H9 (cell line): ENCODE measurements at regions not wholly inside any gene's neighbourhood (a gene's known extent, or its start where the extent isn't known, plus 50 kb on each side); places are given as distances from the start of the nearest gene placed in this dataset.

ENCODE experiments used
- DNase-seq: peaks from one replicate; pipeline ENCODE4 v3.0.0-alpha.2; 2017
- H2AFZ ChIP-seq: one replicate; pipeline ENCODE4 v1.6.1; 2013; ENCODE audit warnings: mild to moderate bottlenecking, low read length, control low read depth, moderate library complexity
- H2AK5ac ChIP-seq: 2 replicates; pipeline ENCODE4 v1.6.1; 2013; ENCODE audit warnings: low read length, control low read depth, mixed read lengths; ENCODE audit not compliant: insufficient read length
- H2BK120ac ChIP-seq: one replicate; pipeline ENCODE4 v1.6.1; 2013; ENCODE audit warnings: low read depth, mild to moderate bottlenecking, low read length, control low read depth, inconsistent platforms; ENCODE audit not compliant: poor library complexity, severe bottlenecking
- H2BK12ac ChIP-seq: 2 replicates; pipeline ENCODE4 v1.6.1; 2013; ENCODE audit warnings: low read length, control low read depth, mixed read lengths, low read depth; ENCODE audit not compliant: insufficient read length
- H2BK15ac ChIP-seq: 2 replicates; pipeline ENCODE4 v1.6.1; 2013; ENCODE audit warnings: low read depth, low read length, control low read depth
- H2BK20ac ChIP-seq: one replicate; pipeline ENCODE4 v1.6.1; 2013; ENCODE audit warnings: low read depth, mild to moderate bottlenecking, low read length, control low read depth, inconsistent platforms; ENCODE audit not compliant: poor library complexity, severe bottlenecking
- H2BK5ac ChIP-seq: 2 replicates; pipeline ENCODE4 v1.6.1; 2013; ENCODE audit warnings: low read length, control low read depth, mixed read lengths; ENCODE audit not compliant: insufficient read length
- H3K14ac ChIP-seq: 2 replicates; pipeline ENCODE4 v1.6.1; 2013; ENCODE audit warnings: low read length, control low read depth; ENCODE audit not compliant: insufficient read depth
- H3K18ac ChIP-seq: 2 replicates; pipeline ENCODE4 v1.6.1; 2013; ENCODE audit warnings: low read depth, mild to moderate bottlenecking, mixed read lengths, low read length, control low read depth; ENCODE audit not compliant: insufficient read length
- H3K23ac ChIP-seq: 2 replicates; pipeline ENCODE4 v1.6.1; 2013; ENCODE audit warnings: low read length, control low read depth, mixed read lengths, low read depth; ENCODE audit not compliant: insufficient read length
- H3K23me2 ChIP-seq: 2 replicates; pipeline ENCODE4 v1.6.1; 2013; ENCODE audit warnings: low read depth, mild to moderate bottlenecking, mixed read lengths, low read length, control low read depth; ENCODE audit not compliant: insufficient read length, poor library complexity, severe bottlenecking
- H3K27ac ChIP-seq: 2 replicates; pipeline ENCODE4 v1.5.1; 2013; ENCODE audit warnings: low read length, control low read depth, mixed read lengths, low read depth; ENCODE audit not compliant: insufficient read length
- H3K27me3 ChIP-seq: 2 replicates; pipeline ENCODE4 v1.6.1; 2013; ENCODE audit warnings: low read length, control low read depth, inconsistent platforms; ENCODE audit not compliant: insufficient read depth
- H3K4ac ChIP-seq: 2 replicates; pipeline ENCODE4 v1.6.1; 2013; ENCODE audit warnings: low read depth, mild to moderate bottlenecking, control low read depth, inconsistent platforms, low read length, moderate library complexity
- H3K4me1 ChIP-seq: 2 replicates; pipeline ENCODE4 v1.6.1; 2013; ENCODE audit warnings: low read length, control low read depth, inconsistent platforms; ENCODE audit not compliant: insufficient read depth
- H3K4me2 ChIP-seq: 2 replicates; pipeline ENCODE4 v1.6.1; 2013; ENCODE audit warnings: low read length, control low read depth, mixed read lengths; ENCODE audit not compliant: insufficient read length, insufficient read depth
- H3K56ac ChIP-seq: 2 replicates; pipeline ENCODE4 v1.6.1; 2013; ENCODE audit warnings: low read depth, mild to moderate bottlenecking, mixed read lengths, low read length, control low read depth; ENCODE audit not compliant: insufficient read length
- H3K79me1 ChIP-seq: 2 replicates; pipeline ENCODE4 v1.6.1; 2013; ENCODE audit warnings: low read depth, mild to moderate bottlenecking, moderate library complexity, low read length, control low read depth, inconsistent platforms; ENCODE audit not compliant: insufficient read depth, poor library complexity, severe bottlenecking
- H3K79me2 ChIP-seq: 2 replicates; pipeline ENCODE4 v1.6.1; 2013; ENCODE audit warnings: low read length, control low read depth, inconsistent platforms; ENCODE audit not compliant: insufficient read depth
- H3K9ac ChIP-seq: 2 replicates; pipeline ENCODE4 v1.6.1; 2013; ENCODE audit warnings: low read length, control low read depth, mixed read lengths; ENCODE audit not compliant: insufficient read length; ENCODE audit errors: extremely low read depth
- H3K9me3 ChIP-seq: one replicate; pipeline ENCODE4 v1.6.1; 2013; ENCODE audit warnings: low read depth, low read length, inconsistent platforms; ENCODE audit not compliant: control insufficient read depth
- H3T11ph ChIP-seq: one replicate; pipeline ENCODE4 v1.6.1; 2013; ENCODE audit warnings: mild to moderate bottlenecking, low read length, control low read depth, inconsistent platforms
- H4K20me1 ChIP-seq: one replicate; pipeline ENCODE4 v1.6.1; 2013; ENCODE audit not compliant: control insufficient read depth, insufficient read length, insufficient read depth
- H4K5ac ChIP-seq: 2 replicates; pipeline ENCODE4 v1.6.1; 2013; ENCODE audit warnings: low read depth, mild to moderate bottlenecking, mixed read lengths, low read length, control low read depth; ENCODE audit not compliant: insufficient read length
- H4K8ac ChIP-seq: replicated peaks from 2 replicates; pipeline ENCODE4 v1.6.1; 2013; ENCODE audit warnings: low read length, control low read depth, mixed read lengths, low read depth; ENCODE audit not compliant: insufficient read length
- H4K91ac ChIP-seq: 2 replicates; pipeline ENCODE4 v1.6.1; 2013; ENCODE audit warnings: low read depth, mild to moderate bottlenecking, moderate library complexity, mixed read lengths, low read length, control low read depth; ENCODE audit not compliant: insufficient read length
- H3K27ac Mint-ChIP-seq, 3 experiments: 2 replicates in 2 of 3; 3 replicates in 1 of 3; pipeline ENCODE4 v1.8.0; 2020 to 2021; ENCODE audit warnings: mixed read lengths in 3 of 3, mild to moderate bottlenecking in 1 of 3, moderate library complexity in 1 of 3
- H3K27me3 Mint-ChIP-seq: 2 replicates; pipeline ENCODE4 v1.8.0; 2021; ENCODE audit warnings: low read depth, mild to moderate bottlenecking, moderate library complexity, mixed read lengths
- H3K36me3 Mint-ChIP-seq, 3 experiments: 2 replicates in 2 of 3; 3 replicates in 1 of 3; pipeline ENCODE4 v1.8.0; 2020 to 2021; ENCODE audit warnings: low read depth in 3 of 3, mixed read lengths in 3 of 3; ENCODE audit not compliant: insufficient read depth in 1 of 3
- H3K4me1 Mint-ChIP-seq, 2 experiments: 2 replicates each; pipeline ENCODE4 v1.8.0; 2020; ENCODE audit warnings: mixed read lengths in 2 of 2
- H3K4me3 Mint-ChIP-seq, 2 experiments: 2 replicates in 1 of 2; 3 replicates in 1 of 2; pipeline ENCODE4 v1.8.0; 2020 to 2021; ENCODE audit warnings: mild to moderate bottlenecking in 2 of 2, mixed read lengths in 2 of 2, moderate library complexity in 1 of 2
- H3K9me3 Mint-ChIP-seq, 2 experiments: 2 replicates in 1 of 2; 3 replicates in 1 of 2; pipeline ENCODE4 v1.8.0; 2020; ENCODE audit warnings: mild to moderate bottlenecking in 2 of 2, mixed read lengths in 2 of 2, moderate library complexity in 1 of 2
- WGBS: extraction: QIAGEN DNeasy Blood & Tissue Kit; methylation state at CpG from one replicate; pipeline ENCODE4 v1.1.7; 2013; ENCODE audit warnings: missing lambda C conversion rate, low lambda C conversion rate, mixed read lengths; ENCODE audit not compliant: insufficient read length; ENCODE audit errors: extremely low coverage; 5-methylcytosine and 5-hydroxymethylcytosine counted together
- TF ChIP-seq, protein P1 (sequence below): fragments of 200-600 bp; sonication (generic); conservative IDR thresholded peaks from 3 replicates; pipeline ENCODE4 v1.8.0; 2021; ENCODE audit warnings: antibody characterized with exemption, mild to moderate bottlenecking

DNA sequence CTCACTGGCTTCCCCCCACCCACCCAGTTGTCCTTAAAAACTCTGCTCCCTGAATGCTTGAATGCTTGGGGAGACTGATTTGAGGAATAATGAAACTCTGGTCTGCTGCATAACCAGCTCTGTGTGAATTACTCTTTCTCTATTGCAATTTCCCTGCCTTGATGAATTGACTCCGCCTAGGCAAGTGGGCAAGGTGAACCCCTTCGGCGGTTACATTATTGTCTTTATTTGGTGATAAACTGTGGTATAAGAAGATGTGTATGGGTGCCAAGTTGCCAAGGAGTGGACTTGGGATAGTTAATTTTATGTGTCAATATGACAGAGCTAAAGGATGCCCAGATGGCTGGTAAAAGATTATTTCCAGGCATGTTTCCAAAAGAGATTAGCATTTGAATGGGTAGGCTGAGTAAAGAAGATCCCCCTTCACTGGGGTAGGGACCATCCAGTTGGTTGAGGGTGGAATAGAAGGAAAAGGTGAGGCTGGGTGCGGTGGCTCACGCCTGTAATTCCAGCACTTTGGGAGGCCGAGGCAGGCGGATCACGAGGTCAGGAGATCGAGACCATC lies 98.5 kb upstream of the HAAO start:
- H3K4me2 ChIP-seq = no peak overlapping the region
- no peak overlapping the region for H4K91ac ChIP-seq
- H3K4me1 Mint-ChIP-seq = peaks cover 7 to 9% of the 10 kb centered on the region in 2 experiments
- H2BK120ac ChIP-seq = no peak overlapping the region
- no peaks in the 10 kb centered on the region for H3K27me3 Mint-ChIP-seq
- no peaks in the 10 kb centered on the region for H3K79me2 ChIP-seq
- peaks cover 6 to 13% (median 11%) of the 10 kb centered on the region in 3 experiments for H3K36me3 Mint-ChIP-seq
- H4K5ac ChIP-seq = no peak overlapping the region
- no peak overlapping the region for H2AFZ ChIP-seq
- H3K14ac ChIP-seq = no peak overlapping the region
- no peaks in the 10 kb centered on the region for H4K20me1 ChIP-seq
- no peak overlapping the region for H2BK12ac ChIP-seq
- no peak overlapping the region for H3K9ac ChIP-seq
- H2BK5ac ChIP-seq = no peak overlapping the region
- H2BK15ac ChIP-seq = no peak overlapping the region
- H3K79me1 ChIP-seq = no peaks in the 10 kb centered on the region
- H3K9me3 Mint-ChIP-seq = peaks cover 19 to 26% of the 10 kb centered on the region in 2 experiments
- H3K23me2 ChIP-seq = no peaks in the 10 kb centered on the region
- no peaks in the 10 kb centered on the region for H3K9me3 ChIP-seq
- WGBS = no CpG with 5 or more reads among the region's 9 CpGs
- H2AK5ac ChIP-seq = no peak overlapping the region
- no peak for DNase-seq
- H3K27ac Mint-ChIP-seq = no peak overlapping the region
- H3T11ph ChIP-seq = no peak overlapping the region
- no peak overlapping the region for H3K23ac ChIP-seq
- no peak overlapping the region for H3K56ac ChIP-seq
- TF ChIP-seq, protein P1, sequence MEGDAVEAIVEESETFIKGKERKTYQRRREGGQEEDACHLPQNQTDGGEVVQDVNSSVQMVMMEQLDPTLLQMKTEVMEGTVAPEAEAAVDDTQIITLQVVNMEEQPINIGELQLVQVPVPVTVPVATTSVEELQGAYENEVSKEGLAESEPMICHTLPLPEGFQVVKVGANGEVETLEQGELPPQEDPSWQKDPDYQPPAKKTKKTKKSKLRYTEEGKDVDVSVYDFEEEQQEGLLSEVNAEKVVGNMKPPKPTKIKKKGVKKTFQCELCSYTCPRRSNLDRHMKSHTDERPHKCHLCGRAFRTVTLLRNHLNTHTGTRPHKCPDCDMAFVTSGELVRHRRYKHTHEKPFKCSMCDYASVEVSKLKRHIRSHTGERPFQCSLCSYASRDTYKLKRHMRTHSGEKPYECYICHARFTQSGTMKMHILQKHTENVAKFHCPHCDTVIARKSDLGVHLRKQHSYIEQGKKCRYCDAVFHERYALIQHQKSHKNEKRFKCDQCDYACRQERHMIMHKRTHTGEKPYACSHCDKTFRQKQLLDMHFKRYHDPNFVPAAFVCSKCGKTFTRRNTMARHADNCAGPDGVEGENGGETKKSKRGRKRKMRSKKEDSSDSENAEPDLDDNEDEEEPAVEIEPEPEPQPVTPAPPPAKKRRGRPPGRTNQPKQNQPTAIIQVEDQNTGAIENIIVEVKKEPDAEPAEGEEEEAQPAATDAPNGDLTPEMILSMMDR = no peak
- no peak overlapping the region for H3K27ac ChIP-seq
- H3K4ac ChIP-seq = no peak overlapping the region
- H3K27me3 ChIP-seq = no peaks in the 10 kb centered on the region
- H3K4me1 ChIP-seq = no peaks in the 10 kb centered on the region
- H3K18ac ChIP-seq = no peak overlapping the region
- no peak overlapping the region for H3K4me3 Mint-ChIP-seq
- H4K8ac ChIP-seq = no peak overlapping the region
- H2BK20ac ChIP-seq = no peak overlapping the region
